ENCODE measurements at regions not wholly inside any gene's neighbourhood (a gene's known extent, or its start where the extent isn't known, plus 50 kb on each side); places are given as distances from the start of the nearest gene placed in this dataset.

DNA sequence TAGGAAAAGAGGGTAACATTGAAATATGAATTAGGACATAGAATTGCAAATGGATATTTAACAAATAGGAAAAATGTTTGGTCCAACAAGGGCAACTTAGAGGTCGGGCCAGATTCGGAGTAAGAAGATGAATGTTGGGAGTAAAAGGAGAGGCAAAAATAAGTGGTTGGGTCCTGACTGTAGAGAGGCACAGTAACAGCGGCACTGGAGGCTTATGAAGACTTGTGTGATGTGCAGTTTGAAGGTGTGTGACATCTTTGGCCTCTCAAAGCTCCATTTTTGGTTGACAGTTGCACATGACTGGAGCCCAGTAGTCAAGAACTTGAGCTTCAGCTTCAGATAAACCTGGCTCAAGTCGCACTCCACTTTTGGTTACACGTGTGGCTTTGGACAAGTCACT is 109.9 kb upstream of the PAXBP1 start:
- peaks cover 6% of the 10 kb centered on the region for H3K27me3 ChIP-seq (ENCODE audit: control insufficient read depth, insufficient read depth, low read length)
- TF ChIP-seq, protein P1, sequence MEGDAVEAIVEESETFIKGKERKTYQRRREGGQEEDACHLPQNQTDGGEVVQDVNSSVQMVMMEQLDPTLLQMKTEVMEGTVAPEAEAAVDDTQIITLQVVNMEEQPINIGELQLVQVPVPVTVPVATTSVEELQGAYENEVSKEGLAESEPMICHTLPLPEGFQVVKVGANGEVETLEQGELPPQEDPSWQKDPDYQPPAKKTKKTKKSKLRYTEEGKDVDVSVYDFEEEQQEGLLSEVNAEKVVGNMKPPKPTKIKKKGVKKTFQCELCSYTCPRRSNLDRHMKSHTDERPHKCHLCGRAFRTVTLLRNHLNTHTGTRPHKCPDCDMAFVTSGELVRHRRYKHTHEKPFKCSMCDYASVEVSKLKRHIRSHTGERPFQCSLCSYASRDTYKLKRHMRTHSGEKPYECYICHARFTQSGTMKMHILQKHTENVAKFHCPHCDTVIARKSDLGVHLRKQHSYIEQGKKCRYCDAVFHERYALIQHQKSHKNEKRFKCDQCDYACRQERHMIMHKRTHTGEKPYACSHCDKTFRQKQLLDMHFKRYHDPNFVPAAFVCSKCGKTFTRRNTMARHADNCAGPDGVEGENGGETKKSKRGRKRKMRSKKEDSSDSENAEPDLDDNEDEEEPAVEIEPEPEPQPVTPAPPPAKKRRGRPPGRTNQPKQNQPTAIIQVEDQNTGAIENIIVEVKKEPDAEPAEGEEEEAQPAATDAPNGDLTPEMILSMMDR (IDR thresholded peaks at IDR 0.05; ENCODE audit: low read depth, low read length): no peak
- ChIA-PET POLR2A (no interaction called here), CTCF (no interaction called here)
- H3K4me3 ChIP-seq (ENCODE audit: low read depth, low read length): no peak overlapping the region
- no peak for DNase-seq (ENCODE audit: low read depth, low spot score)
- no peaks in the 10 kb centered on the region for H3K9me3 ChIP-seq (ENCODE audit: control insufficient read depth, insufficient read depth, low read length)
- no peak overlapping the region for H3K27ac ChIP-seq (ENCODE audit: low read depth, low read length)

DNA sequence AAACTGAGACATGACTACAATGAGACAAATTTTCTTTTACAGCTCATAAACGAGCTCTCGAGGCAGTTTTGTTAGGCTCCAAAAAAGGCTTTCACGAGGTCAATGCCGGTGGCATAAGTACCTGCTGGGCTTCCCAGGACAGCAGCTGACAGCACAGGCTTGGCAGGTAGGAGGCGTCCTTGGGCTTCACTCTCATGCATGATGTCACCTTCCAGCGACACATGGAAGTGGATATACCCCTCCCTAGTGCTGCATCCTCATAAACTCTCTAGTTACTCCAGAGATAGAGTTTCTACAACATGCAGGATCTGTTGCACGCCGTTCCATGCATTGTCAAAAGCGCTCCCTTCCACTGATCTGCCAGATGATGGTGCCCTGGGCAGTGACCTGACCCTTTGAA is 112.5 kb upstream of the PAXBP1 start:
- ChIA-PET POLR2A (no interaction called here), CTCF (interaction anchor here (1.3 kb wide), 1 partner anchor 56 kb away, joined by 3 read pairs; no protein-coding TSS in a partner anchor)
- no peak for DNase-seq (ENCODE audit: low read depth, low spot score)
- no peak overlapping the region for H3K27ac ChIP-seq (ENCODE audit: low read depth, low read length)
- H3K27me3 ChIP-seq (ENCODE audit: control insufficient read depth, insufficient read depth, low read length): peaks cover 9% of the 10 kb centered on the region
- TF ChIP-seq, protein P1 (IDR thresholded peaks at IDR 0.05; ENCODE audit: low read depth, low read length): no peak
- H3K9me3 ChIP-seq (ENCODE audit: control insufficient read depth, insufficient read depth, low read length): no peaks in the 10 kb centered on the region
- H3K4me3 ChIP-seq (ENCODE audit: low read depth, low read length): no peak overlapping the region

DNA sequence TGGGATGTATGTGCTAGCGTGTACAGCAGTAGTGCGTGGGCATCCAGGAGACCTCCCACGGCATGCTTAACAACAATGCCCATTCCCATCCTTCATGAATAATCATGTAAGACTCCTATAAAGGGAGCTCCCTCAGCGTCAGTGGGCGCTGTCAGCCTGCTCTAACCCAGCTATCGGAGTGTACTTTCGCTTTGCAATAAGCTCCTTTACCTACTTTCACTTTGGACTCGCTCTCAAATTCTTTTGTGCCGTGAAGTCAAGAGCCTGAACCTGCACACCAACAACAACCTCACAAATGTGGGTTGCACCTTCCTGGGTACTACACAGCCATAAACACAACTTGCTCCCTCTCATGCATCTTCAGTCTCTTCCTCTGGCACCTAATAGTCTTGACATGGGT is 114.8 kb upstream of the PAXBP1 start:
- DNase-seq (ENCODE audit: low read depth, low spot score): no peak
- POLR2A ChIA-PET: no interaction called here
- H3K27me3 ChIP-seq (ENCODE audit: control insufficient read depth, insufficient read depth, low read length): peaks cover 7% of the 10 kb centered on the region
- no peak overlapping the region for H3K27ac ChIP-seq (ENCODE audit: low read depth, low read length)
- peak overlapping the region; percentile 10; the same call in 1 of the 2 replicates for H3K4me3 ChIP-seq (ENCODE audit: low read depth, low read length)
- CTCF ChIA-PET: no interaction called here
- TF ChIP-seq, protein P1 (IDR thresholded peaks at IDR 0.05; ENCODE audit: low read depth, low read length): no peak
- H3K9me3 ChIP-seq (ENCODE audit: control insufficient read depth, insufficient read depth, low read length): no peaks in the 10 kb centered on the region

DNA sequence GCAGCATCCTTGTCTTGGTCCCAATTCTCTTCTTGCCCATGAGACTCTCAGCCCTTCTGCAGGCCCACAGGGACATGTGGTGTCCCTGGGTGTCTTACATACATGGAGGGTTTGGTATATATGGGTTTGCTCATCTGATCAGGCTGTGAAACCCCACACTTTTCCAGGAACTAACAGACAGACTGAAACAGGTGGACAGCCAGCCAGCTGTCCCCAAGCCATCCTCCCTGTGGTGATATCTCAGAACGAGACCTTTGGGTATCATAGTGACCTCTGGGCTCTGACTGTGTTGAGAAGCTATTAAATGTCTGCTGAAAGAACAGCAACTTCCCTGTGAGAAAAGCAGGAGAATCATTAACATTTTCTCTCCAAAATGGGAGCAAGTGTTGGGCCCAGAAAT is 115.5 kb upstream of the PAXBP1 start:
- Histone ChIP-seq H3K27me3 (ENCODE audit: control insufficient read depth, insufficient read depth, low read length) (peaks cover 7% of the 10 kb centered on the region), H3K9me3 (ENCODE audit: control insufficient read depth, insufficient read depth, low read length) (no peaks in the 10 kb centered on the region), H3K4me3 (ENCODE audit: low read depth, low read length) (no peak overlapping the region), H3K27ac (ENCODE audit: low read depth, low read length) (no peak overlapping the region)
- ChIA-PET POLR2A (no interaction called here), CTCF (interaction anchor here (0.6 kb wide), 1 partner anchor 33 kb away, joined by 3 read pairs; no protein-coding TSS in a partner anchor)
- no peak for DNase-seq (ENCODE audit: low read depth, low spot score)
- TF ChIP-seq, protein P1 (IDR thresholded peaks at IDR 0.05; ENCODE audit: low read depth, low read length): no peak

DNA sequence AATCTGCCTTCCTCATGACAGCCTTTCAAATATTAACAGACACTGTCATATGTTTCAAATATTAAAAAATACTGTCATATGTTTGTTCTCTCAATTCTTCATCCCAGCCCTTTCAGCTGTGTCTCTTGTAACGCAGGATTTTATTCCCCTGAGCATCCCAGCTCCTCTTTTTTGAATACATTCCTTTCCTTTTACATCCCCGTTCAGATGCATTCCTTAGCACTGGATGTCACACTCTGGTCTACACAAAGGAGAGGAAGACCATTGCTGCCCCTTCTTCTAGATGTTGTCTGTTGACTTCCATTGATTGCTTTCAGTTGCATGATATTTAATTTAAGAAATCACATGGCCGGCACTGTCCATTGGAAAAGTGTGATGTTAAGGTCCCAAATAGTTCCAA is 117.4 kb upstream of the PAXBP1 start:
- Histone ChIP-seq H3K4me3 (ENCODE audit: low read depth, low read length) (no peak overlapping the region), H3K9me3 (ENCODE audit: control insufficient read depth, insufficient read depth, low read length) (no peaks in the 10 kb centered on the region), H3K27me3 (ENCODE audit: control insufficient read depth, insufficient read depth, low read length) (peaks cover 9% of the 10 kb centered on the region), H3K27ac (ENCODE audit: low read depth, low read length) (no peak overlapping the region)
- no peak for DNase-seq (ENCODE audit: low read depth, low spot score)
- POLR2A ChIA-PET: no interaction called here
- CTCF ChIA-PET: no interaction called here
- TF ChIP-seq, protein P1 (IDR thresholded peaks at IDR 0.05; ENCODE audit: low read depth, low read length): no peak
